ENCODE measurements at regions not wholly inside any gene's neighbourhood (a gene's known extent, or its start where the extent isn't known, plus 50 kb on each side); places are given as distances from the start of the nearest gene placed in this dataset.

- H4K20me1 ChIP-seq (ENCODE audit: insufficient read depth), result no peaks in the 10 kb centered on the region
- no peak overlapping the region for H3K4me3 ChIP-seq (ENCODE audit: low read length)
- no peaks in the 10 kb centered on the region for H3K79me2 ChIP-seq (replicated peaks; ENCODE audit: insufficient read depth, low read length)
These were observed 230.8 kb downstream of the POU4F1 start for GRCh38 chr13:78372581-78372980.

GRCh38 chr13:78370231-78370630 is 233.1 kb downstream of the POU4F1 start:
- H3F3A ChIP-seq (ENCODE audit: insufficient read depth, low read length, poor library complexity, severe bottlenecking), result no peaks in the 10 kb centered on the region
- no peaks in the 10 kb centered on the region for H3K9me3 ChIP-seq (ENCODE audit: low read length)
- no peak overlapping the region for H3K9ac ChIP-seq (ENCODE audit: low read length)
- no peaks in the 10 kb centered on the region for H4K20me1 ChIP-seq (ENCODE audit: insufficient read depth)
- H3K27ac ChIP-seq (ENCODE audit: low read length), result no peak overlapping the region
- no peak overlapping the region for H3K4me2 ChIP-seq (ENCODE audit: low read length)
- H3K36me3 ChIP-seq (ENCODE audit: insufficient read depth, low read length), result no peaks in the 10 kb centered on the region
- H2AFZ ChIP-seq (ENCODE audit: low read depth, low read length), result no peak overlapping the region
- H3K9me2 ChIP-seq (ENCODE audit: insufficient read depth, low read length), result no peaks in the 10 kb centered on the region
- H3K27me3 ChIP-seq (ENCODE audit: insufficient read depth, low read depth, low read length), result no peaks in the 10 kb centered on the region
- H3K4me3 ChIP-seq (ENCODE audit: low read length), result no peak overlapping the region
- H3K79me2 ChIP-seq (replicated peaks; ENCODE audit: insufficient read depth, low read length), result no peaks in the 10 kb centered on the region
- TF ChIP-seq EP300 (conservative IDR thresholded peaks at IDR 0.05; ENCODE audit: poor library complexity, severe bottlenecking), result no peak
- no peak for TF ChIP-seq REST (IDR thresholded peaks at IDR 0.05; ENCODE audit: borderline replicate concordance)
- TF ChIP-seq POLR2AphosphoS5 (IDR thresholded peaks at IDR 0.05), result no peak
- no peak for TF ChIP-seq EZH2 (IDR thresholded peaks at IDR 0.05; ENCODE audit: borderline replicate concordance, insufficient read depth, low read length, poor library complexity, severe bottlenecking)
- TF ChIP-seq TAF1 (IDR thresholded peaks at IDR 0.05; ENCODE audit: low read depth), result no peak
- no peak for TF ChIP-seq CTCF (IDR thresholded peaks at IDR 0.05; ENCODE audit: poor library complexity, severe bottlenecking)
- no peak for TF ChIP-seq SMC3 (conservative IDR thresholded peaks at IDR 0.05; ENCODE audit: poor library complexity)

More at GRCh38 chr13:78372581-78372980, 230.8 kb downstream of the POU4F1 start:
- no peak for TF ChIP-seq SMC3 (conservative IDR thresholded peaks at IDR 0.05; ENCODE audit: poor library complexity)
- no peak for TF ChIP-seq RAD21 (conservative IDR thresholded peaks at IDR 0.05)
- no peak for TF ChIP-seq REST (IDR thresholded peaks at IDR 0.05; ENCODE audit: borderline replicate concordance)
- TF ChIP-seq EZH2 (IDR thresholded peaks at IDR 0.05; ENCODE audit: borderline replicate concordance, insufficient read depth, low read length, poor library complexity, severe bottlenecking), result no peak
- no peak for TF ChIP-seq TAF1 (IDR thresholded peaks at IDR 0.05; ENCODE audit: low read depth)
- no peak for TF ChIP-seq MXI1 (conservative IDR thresholded peaks at IDR 0.05; ENCODE audit: poor library complexity, severe bottlenecking)
- TF ChIP-seq EP300 (conservative IDR thresholded peaks at IDR 0.05; ENCODE audit: poor library complexity, severe bottlenecking), result no peak
- no peak for TF ChIP-seq POLR2AphosphoS5 (IDR thresholded peaks at IDR 0.05)
- no peak for TF ChIP-seq CTCF (IDR thresholded peaks at IDR 0.05; ENCODE audit: poor library complexity, severe bottlenecking)
- H2AFZ ChIP-seq (ENCODE audit: low read depth, low read length), result no peak overlapping the region
- no peaks in the 10 kb centered on the region for H3F3A ChIP-seq (ENCODE audit: insufficient read depth, low read length, poor library complexity, severe bottlenecking)
- H3K27me3 ChIP-seq (ENCODE audit: insufficient read depth, low read depth, low read length), result no peaks in the 10 kb centered on the region
- H3K36me3 ChIP-seq (ENCODE audit: insufficient read depth, low read length), result no peaks in the 10 kb centered on the region
- no peak overlapping the region for H3K27ac ChIP-seq (ENCODE audit: low read length)
- no peaks in the 10 kb centered on the region for H3K9me3 ChIP-seq (ENCODE audit: low read length)
- no peak overlapping the region for H3K4me2 ChIP-seq (ENCODE audit: low read length)
- no peaks in the 10 kb centered on the region for H3K9me2 ChIP-seq (ENCODE audit: insufficient read depth, low read length)
- no peak overlapping the region for H3K9ac ChIP-seq (ENCODE audit: low read length)

All from neural cell (in vitro differentiated cells).